H1 (cell line): ENCODE measurements at regions not wholly inside any gene's neighbourhood (a gene's known extent, or its start where the extent isn't known, plus 50 kb on each side); places are given as distances from the start of the nearest gene placed in this dataset.

Source experiments
- CTCF ChIA-PET: fragments of 300-600 bp; sonication (Branson Sonifier 250); formaldehyde crosslinking; loops from one replicate; lab custom pipeline; 2021; ENCODE audit not compliant: partially characterized antibody; lab: Charles Lee
- POLR2A ChIA-PET: fragments of 300-600 bp; sonication (Branson Sonifier 250); formaldehyde crosslinking; loops from one replicate; lab custom pipeline; 2021; ENCODE audit warnings: inconsistent platforms; ENCODE audit not compliant: partially characterized antibody; lab: Charles Lee
- DNase-seq, 2 experiments: peaks; one replicate each; pipeline versions ENCODE4 v3.0.0 to v3.0.0-alpha.2; 2010 to 2022; ENCODE audit warnings: low spot score in 2 of 2, low read depth in 1 of 2, mixed read lengths in 1 of 2
- FAIRE-seq: peaks from 2 replicates; lab custom pipeline; 2011; peaks lifted over from hg19 to GRCh38; lab: Jason Lieb, UNC
- H2AFZ ChIP-seq: 2 replicates; pipeline ENCODE4 v1.8.1; 2012; ENCODE audit warnings: low read length, inconsistent platforms
- H2AK5ac ChIP-seq: 2 replicates; pipeline ENCODE4 v1.6.1; 2013; ENCODE audit warnings: low read depth, low read length
- H2BK120ac ChIP-seq: replicated peaks from 2 replicates; pipeline ENCODE3; 2013; ENCODE audit warnings: low read depth, low read length, inconsistent platforms
- H2BK12ac ChIP-seq: 2 replicates; pipeline ENCODE4 v1.6.1; 2013; ENCODE audit warnings: low read depth, low read length
- H2BK15ac ChIP-seq: 2 replicates; pipeline ENCODE4 v1.6.1; 2013; ENCODE audit warnings: low read length
- H2BK20ac ChIP-seq: 2 replicates; pipeline ENCODE4 v1.6.1; 2013; ENCODE audit warnings: low read length
- H2BK5ac ChIP-seq: 2 replicates; pipeline ENCODE4 v1.6.1; 2013; ENCODE audit warnings: low read depth, low read length
- H3K14ac ChIP-seq: 2 replicates; pipeline ENCODE4 v1.6.1; 2013; ENCODE audit warnings: inconsistent platforms; ENCODE audit not compliant: insufficient read length
- H3K18ac ChIP-seq: 2 replicates; pipeline ENCODE4 v1.6.1; 2013; ENCODE audit warnings: low read length; ENCODE audit errors: extremely low read depth
- H3K23ac ChIP-seq: 2 replicates; pipeline ENCODE4 v1.6.1; 2013; ENCODE audit warnings: inconsistent platforms; ENCODE audit not compliant: insufficient read length
- H3K23me2 ChIP-seq: 2 replicates; pipeline ENCODE4 v1.6.1; 2013; ENCODE audit warnings: low read depth, low read length
- H3K27ac ChIP-seq: 2 replicates; pipeline ENCODE4 v1.6.1; 2011; ENCODE audit warnings: low read depth, low read length, inconsistent platforms
- H3K27me3 ChIP-seq, 4 experiments: replicated peaks in 1 of 4; 1 replicate in 1 of 4; 2 replicates in 3 of 4; pipeline versions ENCODE4 v1.6.1 to v1.8.1; 2011 to 2013; ENCODE audit warnings: low read length in 3 of 4, mild to moderate bottlenecking in 3 of 4, inconsistent platforms in 2 of 4, mixed read lengths in 2 of 4, moderate library complexity in 1 of 4; ENCODE audit not compliant: control insufficient read depth in 3 of 4, insufficient read depth in 3 of 4; ENCODE audit errors: extremely low read depth in 1 of 4
- H3K36me3 ChIP-seq, 4 experiments: 2 replicates each; pipeline versions ENCODE4 v1.6.1 to v1.8.1; 2011 to 2013; ENCODE audit warnings: mild to moderate bottlenecking in 4 of 4, low read length in 3 of 4, moderate library complexity in 2 of 4, control low read depth in 1 of 4, inconsistent platforms in 1 of 4; ENCODE audit not compliant: insufficient read depth in 4 of 4, control insufficient read depth in 2 of 4
- H3K4ac ChIP-seq: replicated peaks from 2 replicates; pipeline ENCODE3; 2013; ENCODE audit warnings: low read length, low read depth, mixed read lengths, inconsistent platforms; ENCODE audit not compliant: insufficient read length
- H3K4me1 ChIP-seq, 4 experiments: replicated peaks in 1 of 4; 1 replicate in 1 of 4; 2 replicates in 3 of 4; pipeline versions ENCODE4 v1.6.1 to v1.8.1; 2011 to 2013; ENCODE audit warnings: low read length in 3 of 4, inconsistent platforms in 2 of 4, mixed read lengths in 1 of 4; ENCODE audit not compliant: insufficient read depth in 4 of 4, control insufficient read depth in 3 of 4
- H3K4me2 ChIP-seq, 2 experiments: 2 replicates each; pipeline versions ENCODE4 v1.6.1 to v1.8.1; 2011 to 2013; ENCODE audit warnings: low read depth in 2 of 2, low read length in 2 of 2, control low read depth in 1 of 2, inconsistent platforms in 1 of 2, mild to moderate bottlenecking in 1 of 2; ENCODE audit not compliant: insufficient read depth in 1 of 2
- H3K4me3 ChIP-seq, 4 experiments: fragments of 200-600, 300-600 bp in 1 of 4; sonication (generic), shearing (Covaris generic), sonication (Bioruptor Twin) in 1 of 4; 2 replicates each; pipeline versions ENCODE4 v1.5.1 to v1.8.1; 2011 to 2016; ENCODE audit warnings: low read length in 4 of 4, low read depth in 3 of 4, control low read depth in 2 of 4, inconsistent platforms in 2 of 4, mild to moderate bottlenecking in 2 of 4, mixed read lengths in 1 of 4, moderate library complexity in 1 of 4; ENCODE audit not compliant: insufficient read depth in 2 of 4; ENCODE audit errors: extremely low read depth in 1 of 4
- H3K56ac ChIP-seq: replicated peaks from 2 replicates; pipeline ENCODE3; 2013; ENCODE audit warnings: low read depth, mild to moderate bottlenecking, mixed read lengths, low read length, inconsistent platforms; ENCODE audit not compliant: insufficient read length
- H3K79me1 ChIP-seq: 2 replicates; pipeline ENCODE4 v1.6.1; 2013; ENCODE audit warnings: low read depth, low read length, control low read depth
- H3K79me2 ChIP-seq, 2 experiments: 2 replicates each; pipeline versions ENCODE4 v1.6.1 to v1.8.1; 2012 to 2013; ENCODE audit warnings: low read length in 2 of 2, mild to moderate bottlenecking in 2 of 2, inconsistent platforms in 1 of 2; ENCODE audit not compliant: insufficient read depth in 2 of 2, control insufficient read depth in 1 of 2
- H3K9ac ChIP-seq, 4 experiments: replicated peaks in 1 of 4; 1 replicate in 1 of 4; 2 replicates in 3 of 4; pipeline versions ENCODE4 v1.6.1 to v1.8.1; 2011 to 2013; ENCODE audit warnings: low read depth in 3 of 4, low read length in 3 of 4, control low read depth in 2 of 4, mild to moderate bottlenecking in 2 of 4, moderate library complexity in 2 of 4, inconsistent platforms in 1 of 4; ENCODE audit errors: extremely low read depth in 1 of 4
- H3K9me3 ChIP-seq, 2 experiments: 2 replicates each; pipeline versions ENCODE4 v1.6.1 to v1.8.1; 2012 to 2013; ENCODE audit warnings: mild to moderate bottlenecking in 2 of 2, moderate library complexity in 2 of 2, control low read depth in 1 of 2, inconsistent platforms in 1 of 2, low read depth in 1 of 2, low read length in 1 of 2, mixed read lengths in 1 of 2; ENCODE audit not compliant: insufficient read depth in 2 of 2
- H4K20me1 ChIP-seq, 2 experiments: replicated peaks in 1 of 2; 2 replicates each; pipeline versions ENCODE3 to v1.8.1; 2011 to 2013; ENCODE audit warnings: inconsistent platforms in 2 of 2, low read length in 2 of 2, mild to moderate bottlenecking in 1 of 2; ENCODE audit not compliant: insufficient read depth in 2 of 2, control insufficient read depth in 1 of 2
- H4K5ac ChIP-seq: 2 replicates; pipeline ENCODE4 v1.6.1; 2013; ENCODE audit warnings: low read length, low read depth, mixed read lengths, inconsistent platforms; ENCODE audit not compliant: insufficient read length
- H4K8ac ChIP-seq: 2 replicates; pipeline ENCODE4 v1.8.0; 2013; ENCODE audit warnings: mild to moderate bottlenecking, moderate library complexity, low read length, inconsistent platforms; ENCODE audit not compliant: insufficient read depth; ENCODE audit errors: extremely low read depth
- H4K91ac ChIP-seq: replicated peaks from 2 replicates; pipeline ENCODE3; 2013; ENCODE audit warnings: low read length, mixed read lengths, inconsistent platforms; ENCODE audit not compliant: insufficient read length
- ATF3 ChIP-seq: IDR thresholded peaks from 2 replicates; pipeline ENCODE4 v1.6.1; 2011; ENCODE audit warnings: low read depth, mild to moderate bottlenecking, low read length; ENCODE audit not compliant: insufficient read depth
- BRCA1 ChIP-seq: IDR thresholded peaks from 2 replicates; pipeline ENCODE4 v1.6.1; 2012; ENCODE audit warnings: low read depth, low read length, improper control_type of control experiment
- CBX5 ChIP-seq: fragments of 300-800, 300-1000 bp; sonication (generic); IDR thresholded peaks from 2 replicates; pipeline ENCODE4 v1.7.1; 2016; ENCODE audit warnings: antibody characterized with exemption, low read length, low read depth
- EGR1 ChIP-seq: IDR thresholded peaks from 2 replicates; pipeline ENCODE4 v1.6.1; 2011; ENCODE audit warnings: low read depth, low read length, borderline replicate concordance
- KDM4A ChIP-seq: IDR thresholded peaks from one replicate; pipeline ENCODE4 v1.7.1; 2012; ENCODE audit warnings: low read depth, mild to moderate bottlenecking, moderate library complexity, low read length, inconsistent platforms; ENCODE audit not compliant: severe bottlenecking
- NANOG ChIP-seq: IDR thresholded peaks from 2 replicates; pipeline ENCODE4 v1.6.1; 2011; ENCODE audit warnings: low read length, low read depth, mild to moderate bottlenecking, inconsistent platforms; ENCODE audit not compliant: insufficient read depth, poor library complexity, severe bottlenecking
- SP1 ChIP-seq: IDR thresholded peaks from 2 replicates; pipeline ENCODE4 v1.6.1; 2011; ENCODE audit warnings: low read depth, low read length
- SP2 ChIP-seq: IDR thresholded peaks from 2 replicates; pipeline ENCODE4 v1.6.1; 2012; ENCODE audit warnings: mild to moderate bottlenecking, low read length, inconsistent platforms
- SRF ChIP-seq: IDR thresholded peaks from 2 replicates; pipeline ENCODE4 v1.6.1; 2011; ENCODE audit warnings: mild to moderate bottlenecking, low read depth, low read length, moderate library complexity
- TCF12 ChIP-seq: IDR thresholded peaks from 2 replicates; pipeline ENCODE4 v1.6.1; 2011; ENCODE audit warnings: low read depth, mild to moderate bottlenecking, low read length
- WGBS, 2 experiments: shearing (Covaris generic) in 1 of 2; methylation state at CpG; one replicate each; pipeline versions ENCODE4 v1.1.6 to v1.1.7; 2013 to 2015; ENCODE audit warnings: low lambda C conversion rate in 2 of 2, mixed read lengths in 2 of 2, inconsistent platforms in 1 of 2, low coverage in 1 of 2, missing lambda C conversion rate in 1 of 2; ENCODE audit not compliant: insufficient replicate concordance in 2 of 2, insufficient coverage in 1 of 2, insufficient read length in 1 of 2; ENCODE audit errors: extremely low coverage in 1 of 2, missing lambda C conversion rate in 1 of 2; 5-methylcytosine and 5-hydroxymethylcytosine counted together

- Histone ChIP-seq H3K23me2 (no peaks in the 10 kb centered on the region), H3K27me3 (no peaks in the 10 kb centered on the region), H2BK12ac (no peak overlapping the region), H3K79me2 (no peaks in the 10 kb centered on the region), H3K18ac (no peak overlapping the region), H3K9me3 (no peaks in the 10 kb centered on the region), H2BK15ac (no peak overlapping the region), H3K9ac (no peak overlapping the region), H3K56ac (no peak overlapping the region), H3K36me3 (no peaks in the 10 kb centered on the region), H2BK120ac (no peak overlapping the region), H3K4me3 (no peak overlapping the region), H2AK5ac (no peak overlapping the region), H4K20me1 (no peaks in the 10 kb centered on the region), H3K23ac (no peak overlapping the region), H3K27ac (no peak overlapping the region), H4K91ac (no peak overlapping the region), H3K14ac (no peak overlapping the region), H3K79me1 (no peaks in the 10 kb centered on the region), H2BK20ac (no peak overlapping the region), H3K4ac (no peak overlapping the region), H4K5ac (no peak overlapping the region), H3K4me1 (peaks cover 0 to 5% (median 0%) of the 10 kb centered on the region in 4 experiments; a peak in 1 of 7 replicates), H3K4me2 (no peak overlapping the region), H2BK5ac (no peak overlapping the region), H2AFZ (no peak overlapping the region), H4K8ac (no peak overlapping the region)
- ChIA-PET CTCF (interaction anchor here (0.7 to 1.7 kb wide), 6 partner anchors 9 to 444 kb away, joined by 3 to 6 read pairs (median 3); no protein-coding TSS in a partner anchor), POLR2A (no interaction called here)
- FAIRE-seq (no peak), DNase-seq (no peak)
- 83% methylated on average over 3 of the region's 3 CpGs; no CpG with 5 or more reads in 1 of the 2 experiments for WGBS, 2 experiments
- TF ChIP-seq TCF12: no peak
- TF ChIP-seq ATF3: no peak
- no peak for TF ChIP-seq KDM4A
- TF ChIP-seq NANOG: no peak
- TF ChIP-seq SP2: no peak
- no peak for TF ChIP-seq CBX5
- TF ChIP-seq SRF: no peak
- TF ChIP-seq BRCA1: no peak
- TF ChIP-seq EGR1: no peak
- no peak for TF ChIP-seq SP1
Observed at GRCh38 chr11:116661056-116661455, 111.7 kb downstream of the BUD13 start.
